ENCODE measurements at regions not wholly inside any gene's neighbourhood (a gene's known extent, or its start where the extent isn't known, plus 50 kb on each side); places are given as distances from the start of the nearest gene placed in this dataset.

DNA sequence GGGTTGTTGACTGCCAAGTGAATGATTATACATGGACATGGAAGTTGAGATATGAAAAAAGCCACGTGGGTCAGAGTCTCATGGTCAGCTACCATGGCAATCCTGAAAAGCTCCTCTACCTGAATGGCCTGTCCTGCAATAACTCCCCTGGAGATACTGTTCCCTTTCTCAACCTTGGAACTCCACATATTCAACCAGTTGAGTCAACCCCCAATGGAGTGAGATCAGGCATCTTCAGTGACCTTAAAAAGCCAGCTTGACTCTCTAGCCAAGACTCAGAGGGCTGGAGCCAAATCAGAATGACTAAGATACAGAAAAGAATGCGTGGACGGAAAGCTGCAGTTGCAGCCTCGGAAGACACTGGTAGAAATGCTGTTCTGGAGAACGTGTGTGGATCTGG lies 341.3 kb downstream of the FOXA2 start:
- H3K27me3 Mint-ChIP-seq (ENCODE audit: low read depth): peaks cover 6% of the 10 kb centered on the region
- TF ChIP-seq CTCF (IDR thresholded peaks at IDR 0.05): no peak
- no peak overlapping the region for H3K27ac Mint-ChIP-seq (ENCODE audit: unreplicated experiment)
- H3K4me3 Mint-ChIP-seq (ENCODE audit: unreplicated experiment): no peak overlapping the region
- no peak for DNase-seq (ENCODE audit: low spot score)
- peaks cover 6% of the 10 kb centered on the region for H3K9me3 Mint-ChIP-seq (ENCODE audit: low read depth)
- no peaks in the 10 kb centered on the region for H3K4me1 Mint-ChIP-seq (ENCODE audit: low read depth)
- no peaks in the 10 kb centered on the region for H3K36me3 Mint-ChIP-seq (ENCODE audit: low read depth)

GRCh38 chr20:22241609-22242008 lies 342.8 kb downstream of the FOXA2 start:
- H3K27me3 Mint-ChIP-seq (ENCODE audit: low read depth): peaks cover 4% of the 10 kb centered on the region
- H3K4me1 Mint-ChIP-seq (ENCODE audit: low read depth): no peaks in the 10 kb centered on the region
- peaks cover 6% of the 10 kb centered on the region for H3K9me3 Mint-ChIP-seq (ENCODE audit: low read depth)
- no peaks in the 10 kb centered on the region for H3K36me3 Mint-ChIP-seq (ENCODE audit: low read depth)
- DNase-seq (ENCODE audit: low spot score): no peak
- no peak overlapping the region for H3K4me3 Mint-ChIP-seq (ENCODE audit: unreplicated experiment)
- no peak for TF ChIP-seq CTCF (IDR thresholded peaks at IDR 0.05)
- H3K27ac Mint-ChIP-seq (ENCODE audit: unreplicated experiment): no peak overlapping the region

GRCh38 chr20:22232923-22233322 lies 351.4 kb downstream of the FOXA2 start:
- no peak overlapping the region for H3K4me3 Mint-ChIP-seq (ENCODE audit: unreplicated experiment)
- TF ChIP-seq CTCF (IDR thresholded peaks at IDR 0.05): no peak
- H3K27ac Mint-ChIP-seq (ENCODE audit: unreplicated experiment): no peak overlapping the region
- H3K9me3 Mint-ChIP-seq (ENCODE audit: low read depth): no peaks in the 10 kb centered on the region
- no peak for DNase-seq (ENCODE audit: low spot score)
- H3K27me3 Mint-ChIP-seq (ENCODE audit: low read depth): peaks cover 2% of the 10 kb centered on the region
- no peaks in the 10 kb centered on the region for H3K36me3 Mint-ChIP-seq (ENCODE audit: low read depth)
- no peaks in the 10 kb centered on the region for H3K4me1 Mint-ChIP-seq (ENCODE audit: low read depth)

GRCh38 chr20:22232473-22232872 lies 351.9 kb downstream of the FOXA2 start:
- peaks cover 2% of the 10 kb centered on the region for H3K27me3 Mint-ChIP-seq (ENCODE audit: low read depth)
- no peak overlapping the region for H3K27ac Mint-ChIP-seq (ENCODE audit: unreplicated experiment)

GRCh38 chr20:22226849-22227700 lies 357.3 kb downstream of the FOXA2 start:
- no peak overlapping the region for H3K4me3 Mint-ChIP-seq (ENCODE audit: unreplicated experiment)
- no peak for DNase-seq (ENCODE audit: low spot score)
- no peak overlapping the region for H3K27ac Mint-ChIP-seq (ENCODE audit: unreplicated experiment)
- no peaks in the 10 kb centered on the region for H3K4me1 Mint-ChIP-seq (ENCODE audit: low read depth)
- H3K9me3 Mint-ChIP-seq (ENCODE audit: low read depth): no peaks in the 10 kb centered on the region
- TF ChIP-seq CTCF (IDR thresholded peaks at IDR 0.05): no peak
- H3K27me3 Mint-ChIP-seq (ENCODE audit: low read depth): peaks cover 2% of the 10 kb centered on the region
- no peaks in the 10 kb centered on the region for H3K36me3 Mint-ChIP-seq (ENCODE audit: low read depth)

More at GRCh38 chr20:22232473-22232872, 351.9 kb downstream of the FOXA2 start:
- no peak for TF ChIP-seq CTCF (IDR thresholded peaks at IDR 0.05)
- no peaks in the 10 kb centered on the region for H3K36me3 Mint-ChIP-seq (ENCODE audit: low read depth)
- DNase-seq (ENCODE audit: low spot score): no peak
- H3K4me3 Mint-ChIP-seq (ENCODE audit: unreplicated experiment): no peak overlapping the region
- H3K4me1 Mint-ChIP-seq (ENCODE audit: low read depth): no peaks in the 10 kb centered on the region
- H3K9me3 Mint-ChIP-seq (ENCODE audit: low read depth): no peaks in the 10 kb centered on the region
